Activated CD4-positive, alpha-beta T cell treated with anti-CD3 and anti-CD28 coated beads for 36 hours (primary cell): ENCODE measurements at regions not wholly inside any gene's neighbourhood (a gene's known extent, or its start where the extent isn't known, plus 50 kb on each side); places are given as distances from the start of the nearest gene placed in this dataset.

Source experiments
- ATAC-seq: fragments of 200-7000 bp; cut with Tn5 transposase; one replicate; pipeline ENCODE4 v1.10.0; 2021; ENCODE audit warnings: mild to moderate bottlenecking, moderate library complexity
- CTCF ChIA-PET: fragments of 350-600 bp; sonication (Branson Sonifier 250); formaldehyde crosslinking; loops from one replicate; lab custom pipeline; 2021; ENCODE audit warnings: antibody characterized with exemption; lab: Charles Lee
- POLR2A ChIA-PET: fragments of 350-600 bp; sonication (Branson Sonifier 250); formaldehyde crosslinking; loops from one replicate; lab custom pipeline; 2021; ENCODE audit warnings: antibody characterized with exemption, inconsistent platforms; lab: Charles Lee
- DNase-seq: peaks from one replicate; pipeline ENCODE4 v3.0.0-alpha.2; 2020
- H3K27ac Mint-ChIP-seq: one replicate; pipeline ENCODE4 v1.8.0; 2021; ENCODE audit warnings: mixed read lengths
- H3K27me3 Mint-ChIP-seq: one replicate; pipeline ENCODE4 v1.8.0; 2021; ENCODE audit warnings: mixed read lengths
- H3K36me3 Mint-ChIP-seq: one replicate; pipeline ENCODE4 v1.8.0; 2021; ENCODE audit warnings: low read depth, mixed read lengths
- H3K4me1 Mint-ChIP-seq: one replicate; pipeline ENCODE4 v1.8.0; 2021; ENCODE audit warnings: mixed read lengths
- H3K4me3 Mint-ChIP-seq: one replicate; pipeline ENCODE4 v1.8.0; 2021; ENCODE audit warnings: mild to moderate bottlenecking, moderate library complexity, mixed read lengths
- H3K9me3 Mint-ChIP-seq: one replicate; pipeline ENCODE4 v1.8.0; 2021; ENCODE audit warnings: low read depth, mixed read lengths
- intact Hi-C, 2 experiments: fragments of 100-400 bp; cut with DNase I in 1 of 2; cut with micrococcal nuclease in 1 of 2; formaldehyde crosslinking; loops; one replicate each; pipeline versions ENCODE4 v1.14.2 to v1.15.1; 2022 to 2024; cut with DNase I, micrococcal nuclease

- Mint-ChIP-seq H3K4me3 (no peak overlapping the region), H3K27me3 (peaks cover 34% of the 10 kb centered on the region), H3K27ac (no peak overlapping the region), H3K4me1 (peaks cover 7% of the 10 kb centered on the region), H3K36me3 (no peaks in the 10 kb centered on the region), H3K9me3 (no peaks in the 10 kb centered on the region)
- ChIA-PET CTCF (no interaction called here), POLR2A (no interaction called here)
- intact Hi-C loops, result no loop called here
- ATAC-seq (no peak), DNase-seq (no peak)
Observed at GRCh38 chr10:89153971-89154370, 53.1 kb downstream of the CH25H start.

- Mint-ChIP-seq H3K36me3 (no peaks in the 10 kb centered on the region), H3K4me1 (no peaks in the 10 kb centered on the region), H3K9me3 (no peaks in the 10 kb centered on the region), H3K27ac (no peak overlapping the region), H3K4me3 (no peak overlapping the region), H3K27me3 (peaks cover 32% of the 10 kb centered on the region)
- intact Hi-C loops, result no loop called here
- DNase-seq (no peak), ATAC-seq (no peak)
- POLR2A ChIA-PET, result no interaction called here
- CTCF ChIA-PET, result no interaction called here
Observed at GRCh38 chr10:89153116-89153515, 54.0 kb downstream of the CH25H start.

- ChIA-PET CTCF (interaction anchor here (0.5 to 1.1 kb wide), 3 partner anchors 56 to 218 kb away, joined by 3 read pairs; no protein-coding TSS in a partner anchor), POLR2A (interaction anchor here (0.7 kb wide), 1 partner anchor 68 kb away, joined by 3 read pairs; no protein-coding TSS in a partner anchor)
- H3K9me3 Mint-ChIP-seq, result no peaks in the 10 kb centered on the region
- H3K27ac Mint-ChIP-seq, result no peak overlapping the region
- no peaks in the 10 kb centered on the region for H3K4me1 Mint-ChIP-seq
- peaks cover 28% of the 10 kb centered on the region for H3K27me3 Mint-ChIP-seq
- no peak overlapping the region for H3K4me3 Mint-ChIP-seq
- DNase-seq, result no peak
- ATAC-seq, result no peak
- intact Hi-C loops, result no loop called here
- H3K36me3 Mint-ChIP-seq, result no peaks in the 10 kb centered on the region
Observed at GRCh38 chr10:89151857-89152256, 55.3 kb downstream of the CH25H start.

- Mint-ChIP-seq H3K27me3 (peaks cover 7% of the 10 kb centered on the region), H3K4me3 (no peak overlapping the region), H3K36me3 (no peaks in the 10 kb centered on the region), H3K27ac (no peak overlapping the region), H3K4me1 (peaks cover 4% of the 10 kb centered on the region), H3K9me3 (no peaks in the 10 kb centered on the region)
- ChIA-PET POLR2A (no interaction called here), CTCF (no interaction called here)
- intact Hi-C loops, result no loop called here
- DNase-seq, result no peak
- no peak for ATAC-seq
Observed at GRCh38 chr10:89148061-89148460, 59.1 kb downstream of the CH25H start.

GRCh38 chr10:89147256-89147655, 59.9 kb downstream of the CH25H start:
- H3K27ac Mint-ChIP-seq, result no peak overlapping the region
- H3K27me3 Mint-ChIP-seq, result peaks cover 5% of the 10 kb centered on the region
- no peaks in the 10 kb centered on the region for H3K36me3 Mint-ChIP-seq
- CTCF ChIA-PET, result no interaction called here
- intact Hi-C loops, result no loop called here
- peaks cover 7% of the 10 kb centered on the region for H3K4me1 Mint-ChIP-seq
- H3K4me3 Mint-ChIP-seq, result no peak overlapping the region
- no peak for ATAC-seq
- DNase-seq, result no peak
- POLR2A ChIA-PET, result no interaction called here
- no peaks in the 10 kb centered on the region for H3K9me3 Mint-ChIP-seq

- Mint-ChIP-seq H3K36me3 (no peaks in the 10 kb centered on the region), H3K4me1 (peaks cover 7% of the 10 kb centered on the region), H3K4me3 (no peak overlapping the region), H3K9me3 (no peaks in the 10 kb centered on the region), H3K27me3 (no peaks in the 10 kb centered on the region), H3K27ac (no peak overlapping the region)
- intact Hi-C loops, result no loop called here
- DNase-seq (no peak), ATAC-seq (no peak)
- ChIA-PET CTCF (interaction anchor here (0.9 to 1.8 kb wide), 3 partner anchors 17 to 208 kb away, joined by 3 to 4 read pairs (median 4); no protein-coding TSS in a partner anchor), POLR2A (no interaction called here)
Observed at GRCh38 chr10:89144836-89145235, 62.3 kb downstream of the CH25H start.

GRCh38 chr10:89142590-89142989, 64.5 kb downstream of the CH25H start:
- H3K27ac Mint-ChIP-seq, result no peak overlapping the region
- intact Hi-C loops, result no loop called here

GRCh38 chr10:89138755-89139490, 68.2 kb downstream of the CH25H start:
- ChIA-PET POLR2A (no interaction called here), CTCF (no interaction called here)
- DNase-seq (no peak), ATAC-seq (no peak)
- Mint-ChIP-seq H3K9me3 (no peaks in the 10 kb centered on the region), H3K4me1 (peaks cover 5% of the 10 kb centered on the region), H3K4me3 (no peak overlapping the region), H3K27me3 (peaks cover 1% of the 10 kb centered on the region), H3K36me3 (no peaks in the 10 kb centered on the region), H3K27ac (no peak overlapping the region)
- intact Hi-C loops, result no loop called here

More at GRCh38 chr10:89142590-89142989, 64.5 kb downstream of the CH25H start:
- Mint-ChIP-seq H3K9me3 (no peaks in the 10 kb centered on the region), H3K36me3 (no peaks in the 10 kb centered on the region), H3K4me3 (no peak overlapping the region), H3K4me1 (peaks cover 9% of the 10 kb centered on the region), H3K27me3 (peaks cover 1% of the 10 kb centered on the region)
- ChIA-PET POLR2A (no interaction called here), CTCF (no interaction called here)
- no peak for DNase-seq
- ATAC-seq, result no peak

- peaks cover 4% of the 10 kb centered on the region for H3K27me3 Mint-ChIP-seq
- H3K4me1 Mint-ChIP-seq, result peaks cover 2% of the 10 kb centered on the region
- POLR2A ChIA-PET, result no interaction called here
- DNase-seq (no peak), ATAC-seq (no peak)
- no peak overlapping the region for H3K4me3 Mint-ChIP-seq
- no peaks in the 10 kb centered on the region for H3K9me3 Mint-ChIP-seq
- CTCF ChIA-PET, result interaction anchor here (1.1 kb wide), 1 partner anchor 29 kb away, joined by 5 read pairs; no protein-coding TSS in a partner anchor
- no peaks in the 10 kb centered on the region for H3K36me3 Mint-ChIP-seq
- intact Hi-C loops, result no loop called here
- no peak overlapping the region for H3K27ac Mint-ChIP-seq
Observed at GRCh38 chr10:89134963-89135362, 72.2 kb downstream of the CH25H start.

- ChIA-PET CTCF (no interaction called here), POLR2A (interaction anchor here (0.5 kb wide), 1 partner anchor 100 kb away, joined by 3 read pairs; no protein-coding TSS in a partner anchor)
- ATAC-seq (no peak), DNase-seq (no peak)
- Mint-ChIP-seq H3K9me3 (no peaks in the 10 kb centered on the region), H3K27ac (no peak overlapping the region), H3K27me3 (peaks cover 6% of the 10 kb centered on the region), H3K36me3 (no peaks in the 10 kb centered on the region), H3K4me1 (no peaks in the 10 kb centered on the region), H3K4me3 (no peak overlapping the region)
- intact Hi-C loops, result no loop called here
Observed at GRCh38 chr10:89129911-89130310, 77.2 kb downstream of the CH25H start.

- no peaks in the 10 kb centered on the region for H3K36me3 Mint-ChIP-seq
- H3K4me3 Mint-ChIP-seq, result no peak overlapping the region
- intact Hi-C loops, result no loop called here
- peaks cover 19% of the 10 kb centered on the region for H3K27me3 Mint-ChIP-seq
- ChIA-PET POLR2A (no interaction called here), CTCF (no interaction called here)
- H3K4me1 Mint-ChIP-seq, result peaks cover 3% of the 10 kb centered on the region
- H3K27ac Mint-ChIP-seq, result no peak overlapping the region
- no peaks in the 10 kb centered on the region for H3K9me3 Mint-ChIP-seq
- no peak for ATAC-seq
- DNase-seq, result no peak
Observed at GRCh38 chr10:89122433-89123051, 84.6 kb downstream of the CH25H start.

- H3K27ac Mint-ChIP-seq, result no peak overlapping the region
- H3K27me3 Mint-ChIP-seq, result peaks cover 21% of the 10 kb centered on the region
- peaks cover 3% of the 10 kb centered on the region for H3K4me1 Mint-ChIP-seq
- CTCF ChIA-PET, result no interaction called here
- no peaks in the 10 kb centered on the region for H3K36me3 Mint-ChIP-seq
- no peaks in the 10 kb centered on the region for H3K9me3 Mint-ChIP-seq
- intact Hi-C loops, result no loop called here
- H3K4me3 Mint-ChIP-seq, result no peak overlapping the region
- DNase-seq (no peak), ATAC-seq (no peak)
- POLR2A ChIA-PET, result no interaction called here
Observed at GRCh38 chr10:89121764-89122020, 85.4 kb downstream of the CH25H start.
